MM.1S (cell line): ENCODE measurements at regions not wholly inside any gene's neighbourhood (a gene's known extent, or its start where the extent isn't known, plus 50 kb on each side); places are given as distances from the start of the nearest gene placed in this dataset.

ENCODE experiments used
- DNase-seq: peaks from one replicate; pipeline ENCODE4 v3.0.0-alpha.2; 2015
- H2AFZ ChIP-seq: fragments of 300-600 bp; sonication (generic); 2 replicates; pipeline ENCODE4 v1.6.0; 2016; ENCODE audit warnings: antibody characterized with exemption, low read length
- H3F3A ChIP-seq: fragments of 300-600 bp; sonication (generic); 2 replicates; pipeline ENCODE4 v1.6.1; 2016; ENCODE audit warnings: mild to moderate bottlenecking, antibody characterized with exemption, low read length, moderate library complexity, mixed read lengths; ENCODE audit not compliant: insufficient read depth
- H3K27ac ChIP-seq: fragments of 300-600 bp; sonication (generic); 2 replicates; pipeline ENCODE4 v1.5.1; 2016; ENCODE audit warnings: mild to moderate bottlenecking, low read length
- H3K27me3 ChIP-seq: fragments of 300-600 bp; sonication (generic); replicated peaks from 2 replicates; pipeline ENCODE4 v1.6.0; 2016; ENCODE audit warnings: low read length; ENCODE audit not compliant: insufficient read depth
- H3K36me3 ChIP-seq: fragments of 300-600 bp; sonication (generic); replicated peaks from 2 replicates; pipeline ENCODE4 v1.6.1; 2016; ENCODE audit warnings: mild to moderate bottlenecking, low read length, mixed read lengths; ENCODE audit not compliant: insufficient read depth
- H3K4me1 ChIP-seq: fragments of 300-600 bp; sonication (generic); 2 replicates; pipeline ENCODE4 v1.6.1; 2016; ENCODE audit warnings: low read length, mixed read lengths
- H3K4me2 ChIP-seq: fragments of 300-600 bp; sonication (generic); 2 replicates; pipeline ENCODE4 v1.6.0; 2016; ENCODE audit warnings: low read depth, low read length
- H3K4me3 ChIP-seq: fragments of 300-600 bp; sonication (generic); 2 replicates; pipeline ENCODE4 v1.5.1; 2016; ENCODE audit warnings: low read length, mixed read lengths
- H3K79me2 ChIP-seq: fragments of 300-600 bp; sonication (generic); 2 replicates; pipeline ENCODE4 v1.6.1; 2016; ENCODE audit warnings: mixed run types, low read length, mixed read lengths
- H3K9ac ChIP-seq: fragments of 300-600 bp; sonication (generic); 2 replicates; pipeline ENCODE4 v1.6.1; 2016; ENCODE audit warnings: low read length, mixed read lengths
- H3K9me2 ChIP-seq: fragments of 300-600 bp; sonication (generic); replicated peaks from 2 replicates; pipeline ENCODE4 v1.6.1; 2016; ENCODE audit warnings: mild to moderate bottlenecking, low read length, mixed read lengths; ENCODE audit not compliant: insufficient read depth
- H3K9me3 ChIP-seq: fragments of 300-600 bp; sonication (generic); replicated peaks from 2 replicates; pipeline ENCODE4 v1.6.1; 2016; ENCODE audit warnings: mild to moderate bottlenecking, low read length, mixed read lengths; ENCODE audit not compliant: insufficient read depth
- H4K20me1 ChIP-seq: fragments of 300-600 bp; sonication (generic); 2 replicates; pipeline ENCODE4 v1.6.1; 2016; ENCODE audit warnings: mild to moderate bottlenecking, low read length, moderate library complexity, mixed read lengths; ENCODE audit not compliant: insufficient read depth
- CTCF ChIP-seq: fragments of 300-600 bp; sonication (generic); IDR thresholded peaks from 2 replicates; pipeline ENCODE4 v1.5.1; 2016; ENCODE audit warnings: antibody characterized with exemption, low read length, mixed read lengths
- EZH2 ChIP-seq: fragments of 300-600 bp; sonication (generic); optimal IDR thresholded peaks from 2 replicates; pipeline ENCODE3; 2017; ENCODE audit warnings: low read depth, mild to moderate bottlenecking, antibody characterized with exemption, low read length, mixed read lengths
- EZH2phosphoT487 ChIP-seq: fragments of 300-600 bp; sonication (generic); IDR thresholded peaks from 2 replicates; pipeline ENCODE4 v1.6.1; 2018; ENCODE audit warnings: antibody characterized with exemption, low read length

DNA sequence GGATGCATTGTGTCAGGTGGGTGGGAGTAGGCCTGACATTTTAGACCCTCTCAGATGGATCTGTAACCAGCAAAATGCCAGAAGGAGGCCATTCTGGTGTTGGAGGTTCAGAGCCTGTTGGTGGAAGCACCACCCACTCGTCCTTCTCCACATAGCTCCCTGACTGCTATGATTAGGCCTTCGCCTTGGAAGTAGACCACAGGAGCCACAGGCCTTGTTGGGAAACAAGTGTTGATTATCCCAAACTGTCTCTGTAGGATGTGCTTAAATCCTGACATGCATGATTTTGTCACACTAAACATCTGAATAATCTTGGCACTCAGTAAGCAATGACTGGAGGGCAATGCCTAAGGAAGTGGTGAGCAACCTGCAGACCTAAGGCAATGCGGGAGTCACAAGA lies 117.2 kb upstream of the LY86 start:
- Histone ChIP-seq H3K4me2 (no peak overlapping the region), H3K9me3 (no peaks in the 10 kb centered on the region), H3K27ac (no peak overlapping the region), H3K4me1 (no peaks in the 10 kb centered on the region), H3K36me3 (no peaks in the 10 kb centered on the region), H3K4me3 (no peak overlapping the region), H4K20me1 (no peaks in the 10 kb centered on the region), H3K27me3 (no peaks in the 10 kb centered on the region), H2AFZ (no peak overlapping the region), H3F3A (no peaks in the 10 kb centered on the region), H3K9ac (no peak overlapping the region), H3K9me2 (no peaks in the 10 kb centered on the region), H3K79me2 (no peaks in the 10 kb centered on the region)
- no peak for DNase-seq
- TF ChIP-seq EZH2phosphoT487 (no peak), EZH2 (no peak), CTCF (no peak)

DNA sequence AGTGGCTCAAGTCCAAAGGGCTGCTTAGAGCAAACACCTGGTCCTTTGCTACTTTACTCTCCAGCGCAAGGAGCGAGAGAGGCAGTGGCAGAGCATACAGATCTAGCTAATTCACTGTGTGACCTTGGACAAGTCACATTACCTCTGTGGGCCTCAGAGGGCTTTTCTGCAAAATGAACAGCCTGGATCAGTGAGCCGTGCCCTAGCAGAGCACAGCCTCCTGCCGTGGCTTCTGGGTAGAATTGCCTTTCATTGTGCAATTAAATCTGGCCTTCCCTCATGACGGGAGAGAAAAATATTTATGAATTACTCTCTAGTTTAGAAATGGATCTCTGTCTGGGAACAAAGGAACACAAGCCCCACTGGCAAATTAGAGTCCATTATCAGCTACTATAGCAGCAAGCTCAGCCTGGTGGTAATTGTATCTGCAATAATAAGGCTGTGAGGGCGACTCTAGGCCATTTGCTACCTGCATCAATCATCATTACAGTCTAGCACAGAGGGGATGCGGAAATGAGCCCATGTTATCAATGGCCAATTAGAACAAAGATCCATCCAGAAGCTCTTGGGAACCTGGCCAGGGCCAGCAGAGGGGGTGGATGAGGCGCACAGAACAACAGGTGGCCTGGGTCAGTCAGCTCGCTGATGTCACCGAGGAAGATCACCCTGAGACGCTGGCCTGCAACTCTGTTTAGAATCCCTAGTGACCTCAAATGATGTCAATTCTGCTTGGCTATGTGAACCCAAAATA lies 114.2 kb upstream of the LY86 start:
- no peaks in the 10 kb centered on the region for H3K9me3 ChIP-seq
- no peak overlapping the region for H3K4me2 ChIP-seq
- H3K9ac ChIP-seq = no peak overlapping the region
- no peaks in the 10 kb centered on the region for H3K79me2 ChIP-seq
- no peaks in the 10 kb centered on the region for H3K36me3 ChIP-seq
- no peaks in the 10 kb centered on the region for H3F3A ChIP-seq
- H3K27ac ChIP-seq = no peak overlapping the region
- H3K4me1 ChIP-seq = no peaks in the 10 kb centered on the region
- no peaks in the 10 kb centered on the region for H3K9me2 ChIP-seq
- no peak for TF ChIP-seq EZH2phosphoT487
- no peak for TF ChIP-seq EZH2
- TF ChIP-seq CTCF = no peak
- no peaks in the 10 kb centered on the region for H4K20me1 ChIP-seq
- no peak for DNase-seq
- no peaks in the 10 kb centered on the region for H3K27me3 ChIP-seq
- H2AFZ ChIP-seq = no peak overlapping the region
- no peak overlapping the region for H3K4me3 ChIP-seq

- H3K36me3 ChIP-seq = no peaks in the 10 kb centered on the region
- H3K27ac ChIP-seq = no peak overlapping the region
- DNase-seq = no peak
- H3K27me3 ChIP-seq = no peaks in the 10 kb centered on the region
- no peak overlapping the region for H3K4me3 ChIP-seq
- no peaks in the 10 kb centered on the region for H4K20me1 ChIP-seq
- H3K4me2 ChIP-seq = no peak overlapping the region
- H3K9me2 ChIP-seq = no peaks in the 10 kb centered on the region
- H3F3A ChIP-seq = no peaks in the 10 kb centered on the region
- no peaks in the 10 kb centered on the region for H3K79me2 ChIP-seq
- TF ChIP-seq EZH2 = no peak
- TF ChIP-seq EZH2phosphoT487 = no peak
- TF ChIP-seq CTCF = no peak
- H3K9ac ChIP-seq = no peak overlapping the region
- H2AFZ ChIP-seq = no peak overlapping the region
- H3K9me3 ChIP-seq = no peaks in the 10 kb centered on the region
- H3K4me1 ChIP-seq = no peaks in the 10 kb centered on the region
Measured at GRCh38 chr6:6479785-6480184, 108.7 kb upstream of the LY86 start.
